Choroid plexus epithelial cell (primary cell): ENCODE measurements at regions not wholly inside any gene's neighbourhood (a gene's known extent, or its start where the extent isn't known, plus 50 kb on each side); places are given as distances from the start of the nearest gene placed in this dataset.
"Not testable (repeated sequence)": the region's sequence is repeated elsewhere in the genome, so short reads cannot be mapped to it uniquely, and the experiment has no call there.

ENCODE experiments used
- DNase-seq: peaks from one replicate; pipeline ENCODE4 v3.0.0-alpha.2; 2010; ENCODE audit warnings: low read depth
- H3K4me3 ChIP-seq: 2 replicates; pipeline ENCODE4 v1.5.1; 2011; ENCODE audit warnings: low read depth, mild to moderate bottlenecking, control low read depth, low read length, moderate library complexity
- CTCF ChIP-seq: conservative IDR thresholded peaks from 2 replicates; pipeline ENCODE4 v1.5.1; 2011; ENCODE audit warnings: low read depth, mild to moderate bottlenecking, control low read depth, inconsistent platforms, low read length, moderate library complexity

GRCh38 chrX:86946569-86946968 lies 571.0 kb upstream of the KLHL4 start:
- peak; percentile 51 for TF ChIP-seq CTCF
- DNase-seq = peak; percentile 30
- H3K4me3 ChIP-seq = no peak overlapping the region

- H3K4me3 ChIP-seq = no peak overlapping the region
- no peak for TF ChIP-seq CTCF
- DNase-seq = no peak
Measured at GRCh38 chrX:86964321-86964720, 553.3 kb upstream of the KLHL4 start.

GRCh38 chrX:86981326-86981879 lies 536.2 kb upstream of the KLHL4 start:
- no peak for TF ChIP-seq CTCF
- H3K4me3 ChIP-seq = no peak overlapping the region
- DNase-seq = no peak

GRCh38 chrX:86987351-86987750 lies 530.3 kb upstream of the KLHL4 start:
- DNase-seq, H3K4me3 ChIP-seq: not testable (repeated sequence)

- DNase-seq = no peak
- H3K4me3 ChIP-seq = no peak overlapping the region
- TF ChIP-seq CTCF = no peak
Measured at GRCh38 chrX:87003031-87003430, 514.6 kb upstream of the KLHL4 start.

GRCh38 chrX:87005183-87005582 lies 512.4 kb upstream of the KLHL4 start:
- no peak overlapping the region for H3K4me3 ChIP-seq
- no peak for TF ChIP-seq CTCF
- DNase-seq = no peak

- no peak for TF ChIP-seq CTCF
- H3K4me3 ChIP-seq = no peak overlapping the region
- DNase-seq = no peak
Measured at GRCh38 chrX:87005885-87006284, 511.7 kb upstream of the KLHL4 start.
